Ascending aorta (tissue), 2 donors: ENCODE measurements at regions not wholly inside any gene's neighbourhood (a gene's known extent, or its start where the extent isn't known, plus 50 kb on each side); places are given as distances from the start of the nearest gene placed in this dataset.

Source experiments
- DNase-seq, 2 donors: peaks; one replicate each; pipeline ENCODE4 v3.0.0-alpha.2; 2019; ENCODE audit warnings: low spot score in 2 of 2
- H3K27ac ChIP-seq, 2 donors: fragments of 200-600 bp; sonication (generic); one replicate each; pipeline ENCODE4 v1.5.1; 2016 to 2017; ENCODE audit warnings: mild to moderate bottlenecking in 1 of 2
- H3K27me3 ChIP-seq: fragments of 200-600 bp; sonication (generic); one replicate; pipeline ENCODE4 v1.5.1; 2017
- H3K36me3 ChIP-seq, 2 donors: fragments of 200-600 bp; sonication (generic); one replicate each; pipeline ENCODE4 v1.5.1; 2016
- H3K4me1 ChIP-seq, 2 donors: fragments of 200-600 bp; sonication (generic); one replicate each; pipeline ENCODE4 v1.5.1; 2016 to 2017; ENCODE audit warnings: mild to moderate bottlenecking in 1 of 2
- H3K4me3 ChIP-seq, 2 donors: fragments of 200-600 bp; sonication (generic); one replicate each; pipeline ENCODE4 v1.5.1; 2016 to 2017; ENCODE audit warnings: mild to moderate bottlenecking in 1 of 2
- H3K9me3 ChIP-seq, 2 donors: fragments of 200-600 bp; sonication (generic); one replicate each; pipeline ENCODE4 v1.5.1; 2016
- CTCF ChIP-seq, 3 experiments: fragments of 200-600 bp in 2 of 3; fragments of 450-650 bp in 1 of 3; sonication (generic) in 2 of 3; IDR thresholded peaks; one replicate each; pipeline ENCODE4 v1.5.1; 2016 to 2019; ENCODE audit warnings: antibody characterized with exemption in 3 of 3, mild to moderate bottlenecking in 1 of 3, moderate library complexity in 1 of 3
- intact Hi-C: fragments of 100-400 bp; cut with DNase I; formaldehyde crosslinking; loops from one replicate; pipeline ENCODE4 v1.15.1; 2023

- TF ChIP-seq CTCF (IDR thresholded peaks at IDR 0.05) = no peak
- Histone ChIP-seq H3K27ac (no peak overlapping the region), H3K27me3 (no peaks in the 10 kb centered on the region), H3K4me3 (no peak overlapping the region), H3K9me3 (no peaks in the 10 kb centered on the region), H3K36me3 (no peaks in the 10 kb centered on the region), H3K4me1 (no peaks in the 10 kb centered on the region)
- DNase-seq = no peak
- intact Hi-C loops = no loop called here
These were observed 62.9 kb upstream of the SERTAD2 start for GRCh38 chr2:64716569-64716968.

GRCh38 chr2:64718250-64718885 is 64.7 kb upstream of the SERTAD2 start:
- no peaks in the 10 kb centered on the region for H3K4me1 ChIP-seq
- TF ChIP-seq CTCF (IDR thresholded peaks at IDR 0.05) = no peak
- H3K4me3 ChIP-seq = no peak overlapping the region
- no peak overlapping the region for H3K27ac ChIP-seq
- intact Hi-C loops = no loop called here
- no peak for DNase-seq
- H3K9me3 ChIP-seq = no peaks in the 10 kb centered on the region
- no peaks in the 10 kb centered on the region for H3K36me3 ChIP-seq
- H3K27me3 ChIP-seq = no peaks in the 10 kb centered on the region

GRCh38 chr2:64720535-64721319 is 67.0 kb upstream of the SERTAD2 start:
- H3K27me3 ChIP-seq = no peaks in the 10 kb centered on the region
- H3K36me3 ChIP-seq = no peaks in the 10 kb centered on the region
- no peak overlapping the region for H3K27ac ChIP-seq
- no peaks in the 10 kb centered on the region for H3K4me1 ChIP-seq
- intact Hi-C loops = no loop called here
- H3K4me3 ChIP-seq = no peak overlapping the region
- no peak for TF ChIP-seq CTCF (IDR thresholded peaks at IDR 0.05)
- no peaks in the 10 kb centered on the region for H3K9me3 ChIP-seq
- DNase-seq = no peak

- no peaks in the 10 kb centered on the region for H3K27me3 ChIP-seq
- intact Hi-C loops = no loop called here
- H3K9me3 ChIP-seq = no peaks in the 10 kb centered on the region
- no peak for DNase-seq
- no peak overlapping the region for H3K4me3 ChIP-seq
- no peaks in the 10 kb centered on the region for H3K4me1 ChIP-seq
- TF ChIP-seq CTCF (IDR thresholded peaks at IDR 0.05) = no peak
- no peak overlapping the region for H3K27ac ChIP-seq
- H3K36me3 ChIP-seq = no peaks in the 10 kb centered on the region
These were observed 67.6 kb upstream of the SERTAD2 start for GRCh38 chr2:64721320-64721623.

GRCh38 chr2:64722291-64723044 is 68.8 kb upstream of the SERTAD2 start:
- no peak for TF ChIP-seq CTCF (IDR thresholded peaks at IDR 0.05)
- no peaks in the 10 kb centered on the region for H3K9me3 ChIP-seq

More at GRCh38 chr2:64722291-64723044, 68.8 kb upstream of the SERTAD2 start:
- no peak overlapping the region for H3K4me3 ChIP-seq
- no peaks in the 10 kb centered on the region for H3K27me3 ChIP-seq
- H3K4me1 ChIP-seq = no peaks in the 10 kb centered on the region
- no peak for DNase-seq
- no peaks in the 10 kb centered on the region for H3K36me3 ChIP-seq
- intact Hi-C loops = no loop called here
- no peak overlapping the region for H3K27ac ChIP-seq
